ENCODE measurements at regions not wholly inside any gene's neighbourhood (a gene's known extent, or its start where the extent isn't known, plus 50 kb on each side); places are given as distances from the start of the nearest gene placed in this dataset.

- H3K27me3 ChIP-seq, result peaks cover 0 to 15% (median 0%) of the 10 kb centered on the region in 3 donors
- no peaks in the 10 kb centered on the region for H3K9me3 ChIP-seq
- no peaks in the 10 kb centered on the region for H3K36me3 ChIP-seq
- WGBS, 5 donors, result 37 to 51% (median 41%) methylated on average over 3 of the region's 3 CpGs
- H3K4me1 ChIP-seq, result no peaks in the 10 kb centered on the region
- TF ChIP-seq POLR2A (IDR thresholded peaks at IDR 0.05) (no peak), CTCF (IDR thresholded peaks at IDR 0.05) (no peak), POLR2AphosphoS5 (IDR thresholded peaks at IDR 0.05) (no peak), EP300 (IDR thresholded peaks at IDR 0.05) (no peak)
- intact Hi-C loops (cut with DNase I; ENCODE audit: low total_unique reads), result no loop called here
- no peak overlapping the region for H3K27ac ChIP-seq
- no peak for DNase-seq
- H3K4me3 ChIP-seq, result no peak overlapping the region
Observed at GRCh38 chr15:29611057-29611456, 211.2 kb downstream of the TJP1 start.

GRCh38 chr15:29601811-29602210 is 220.5 kb downstream of the TJP1 start:
- no peak for DNase-seq
- Histone ChIP-seq H3K9me3 (no peaks in the 10 kb centered on the region), H3K36me3 (no peaks in the 10 kb centered on the region), H3K27ac (no peak overlapping the region), H3K27me3 (no peaks in the 10 kb centered on the region), H3K4me3 (no peak overlapping the region), H3K4me1 (no peaks in the 10 kb centered on the region)
- intact Hi-C loops (cut with DNase I; ENCODE audit: low total_unique reads), result no loop called here
- WGBS, 5 donors, result 88 to 94% (median 91%) methylated on average over 5 of the region's 5 CpGs
- TF ChIP-seq POLR2A (IDR thresholded peaks at IDR 0.05) (no peak), CTCF (IDR thresholded peaks at IDR 0.05) (no peak), POLR2AphosphoS5 (IDR thresholded peaks at IDR 0.05) (no peak), EP300 (IDR thresholded peaks at IDR 0.05) (no peak)

GRCh38 chr15:29600262-29600661 is 222.0 kb downstream of the TJP1 start:
- H3K27me3 ChIP-seq, result no peaks in the 10 kb centered on the region
- 72 to 86% (median 82%) methylated on average over 1 of the region's 1 CpG for whole genome bisulfite sequencing, 5 donors
- H3K9me3 ChIP-seq, result no peaks in the 10 kb centered on the region
- H3K36me3 ChIP-seq, result no peaks in the 10 kb centered on the region
- intact Hi-C loops (cut with DNase I; ENCODE audit: low total_unique reads), result no loop called here
- no peak for DNase-seq
- H3K27ac ChIP-seq, result no peak overlapping the region
- H3K4me3 ChIP-seq, result no peak overlapping the region
- no peak for TF ChIP-seq POLR2AphosphoS5 (IDR thresholded peaks at IDR 0.05)
- TF ChIP-seq POLR2A (IDR thresholded peaks at IDR 0.05), result no peak
- H3K4me1 ChIP-seq, result no peaks in the 10 kb centered on the region

GRCh38 chr15:29596266-29596665 is 226.0 kb downstream of the TJP1 start:
- Histone ChIP-seq H3K9me3 (no peaks in the 10 kb centered on the region), H3K27me3 (no peaks in the 10 kb centered on the region), H3K4me3 (no peak overlapping the region), H3K27ac (no peak overlapping the region), H3K36me3 (no peaks in the 10 kb centered on the region), H3K4me1 (no peaks in the 10 kb centered on the region)
- DNase-seq, result no peak
- intact Hi-C loops (cut with DNase I; ENCODE audit: low total_unique reads), result no loop called here
- TF ChIP-seq EP300 (IDR thresholded peaks at IDR 0.05) (no peak), CTCF (IDR thresholded peaks at IDR 0.05) (no peak), POLR2AphosphoS5 (IDR thresholded peaks at IDR 0.05) (no peak), POLR2A (IDR thresholded peaks at IDR 0.05) (no peak)
- 33 to 57% (median 44%) methylated on average over 3 of the region's 3 CpGs for WGBS, 5 donors

- 83 to 94% (median 85%) methylated on average over 1 of the region's 1 CpG for WGBS, 5 donors
- no peak overlapping the region for H3K4me3 ChIP-seq
- intact Hi-C loops (cut with DNase I; ENCODE audit: low total_unique reads), result no loop called here
Observed at GRCh38 chr15:29593629-29594028, 228.6 kb downstream of the TJP1 start.

More at GRCh38 chr15:29593629-29594028, 228.6 kb downstream of the TJP1 start:
- Histone ChIP-seq H3K9me3 (no peaks in the 10 kb centered on the region), H3K36me3 (no peaks in the 10 kb centered on the region), H3K27ac (no peak overlapping the region), H3K27me3 (no peaks in the 10 kb centered on the region), H3K4me1 (no peaks in the 10 kb centered on the region)
- DNase-seq, result no peak
- TF ChIP-seq CTCF (IDR thresholded peaks at IDR 0.05) (no peak), POLR2AphosphoS5 (IDR thresholded peaks at IDR 0.05) (no peak), EP300 (IDR thresholded peaks at IDR 0.05) (no peak), POLR2A (IDR thresholded peaks at IDR 0.05) (no peak)

All from stomach (tissue), 8 donors.